Neural cell (in vitro differentiated cells): ENCODE measurements at regions not wholly inside any gene's neighbourhood (a gene's known extent, or its start where the extent isn't known, plus 50 kb on each side); places are given as distances from the start of the nearest gene placed in this dataset.
"Not testable (repeated sequence)": the region's sequence is repeated elsewhere in the genome, so short reads cannot be mapped to it uniquely, and the experiment has no call there.

Experiments
- H2AFZ ChIP-seq: fragments of 200-600, 300-800 bp; sonication (generic), shearing (Covaris generic); 2 replicates; pipeline ENCODE4 v1.6.0; 2014; ENCODE audit warnings: low read depth, mild to moderate bottlenecking, antibody characterized with exemption, low read length, moderate library complexity
- H3F3A ChIP-seq: fragments of 200-600 bp; shearing (Covaris generic); 2 replicates; pipeline ENCODE4 v1.6.1; 2016; ENCODE audit warnings: mild to moderate bottlenecking, moderate library complexity, mixed read lengths, antibody characterized with exemption, low read length; ENCODE audit not compliant: insufficient read depth, poor library complexity, severe bottlenecking
- H3K27ac ChIP-seq: fragments of 200-600, 300-800 bp; sonication (generic), shearing (Covaris generic); 2 replicates; pipeline ENCODE4 v1.5.1; 2014; ENCODE audit warnings: mild to moderate bottlenecking, low read length, moderate library complexity
- H3K27me3 ChIP-seq: fragments of 300-800, 200-600 bp; sonication (generic), shearing (Covaris generic); 2 replicates; pipeline ENCODE4 v1.6.0; 2014; ENCODE audit warnings: mild to moderate bottlenecking, low read depth, low read length, moderate library complexity; ENCODE audit not compliant: insufficient read depth
- H3K36me3 ChIP-seq: fragments of 300-800, 200-600 bp; sonication (generic), shearing (Covaris generic); 2 replicates; pipeline ENCODE4 v1.5.1; 2014; ENCODE audit warnings: mild to moderate bottlenecking, antibody characterized with exemption, low read length, moderate library complexity; ENCODE audit not compliant: insufficient read depth
- H3K4me2 ChIP-seq: fragments of 300-800, 200-600 bp; sonication (generic), shearing (Covaris generic); 2 replicates; pipeline ENCODE4 v1.6.0; 2014; ENCODE audit warnings: mild to moderate bottlenecking, low read length
- H3K4me3 ChIP-seq: fragments of 300-800, 200-600 bp; sonication (generic), shearing (Covaris generic); 2 replicates; pipeline ENCODE4 v1.5.1; 2014; ENCODE audit warnings: mild to moderate bottlenecking, low read length, moderate library complexity
- H3K79me2 ChIP-seq: fragments of 200-600 bp; shearing (Covaris generic); replicated peaks from 2 replicates; pipeline ENCODE4 v1.6.0; 2014; ENCODE audit warnings: mild to moderate bottlenecking, low read length, moderate library complexity; ENCODE audit not compliant: insufficient read depth
- H3K9ac ChIP-seq: fragments of 300-800, 200-600 bp; sonication (generic), shearing (Covaris generic); 2 replicates; pipeline ENCODE4 v1.6.1; 2016; ENCODE audit warnings: mild to moderate bottlenecking, low read length, mixed read lengths
- H3K9me2 ChIP-seq: fragments of 200-600 bp; shearing (Covaris generic); 2 replicates; pipeline ENCODE4 v1.6.1; 2016; ENCODE audit warnings: mild to moderate bottlenecking, low read length, mixed read lengths; ENCODE audit not compliant: insufficient read depth
- H3K9me3 ChIP-seq: fragments of 200-600, 300-800 bp; sonication (generic), shearing (Covaris generic); 2 replicates; pipeline ENCODE4 v1.6.1; 2016; ENCODE audit warnings: mild to moderate bottlenecking, mixed run types, low read length, moderate library complexity, mixed read lengths
- H4K20me1 ChIP-seq: fragments of 200-600 bp; shearing (Covaris generic); 2 replicates; pipeline ENCODE4 v1.6.1; 2016; ENCODE audit warnings: mild to moderate bottlenecking, mixed run types; ENCODE audit not compliant: insufficient read depth

DNA sequence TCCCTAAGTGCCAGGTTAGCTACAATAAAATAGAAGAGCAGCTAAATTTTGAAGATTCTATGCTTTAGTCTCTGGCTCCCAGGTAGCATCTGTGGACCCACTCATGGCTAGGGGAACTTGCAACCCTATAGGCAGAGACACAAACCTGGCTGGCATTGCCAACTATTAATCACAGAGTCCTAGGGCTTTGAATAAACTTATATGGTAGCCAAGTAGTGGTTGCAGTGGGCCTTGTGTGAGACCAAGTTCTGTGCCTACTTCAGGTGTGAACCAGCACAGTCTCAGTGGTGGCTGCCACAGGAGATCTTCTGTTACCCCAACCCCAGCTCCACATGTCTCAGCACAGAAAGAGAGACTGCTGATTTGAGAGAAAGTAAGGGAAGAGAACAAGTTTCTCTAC, 62.9 kb upstream of the ZNG1F start:
- H3K9ac ChIP-seq, H3F3A ChIP-seq, H3K79me2 ChIP-seq, H3K36me3 ChIP-seq, H3K27me3 ChIP-seq, H3K4me3 ChIP-seq, H4K20me1 ChIP-seq, H3K4me2 ChIP-seq, H2AFZ ChIP-seq, H3K9me3 ChIP-seq, H3K9me2 ChIP-seq, H3K27ac ChIP-seq: not testable (repeated sequence)

DNA sequence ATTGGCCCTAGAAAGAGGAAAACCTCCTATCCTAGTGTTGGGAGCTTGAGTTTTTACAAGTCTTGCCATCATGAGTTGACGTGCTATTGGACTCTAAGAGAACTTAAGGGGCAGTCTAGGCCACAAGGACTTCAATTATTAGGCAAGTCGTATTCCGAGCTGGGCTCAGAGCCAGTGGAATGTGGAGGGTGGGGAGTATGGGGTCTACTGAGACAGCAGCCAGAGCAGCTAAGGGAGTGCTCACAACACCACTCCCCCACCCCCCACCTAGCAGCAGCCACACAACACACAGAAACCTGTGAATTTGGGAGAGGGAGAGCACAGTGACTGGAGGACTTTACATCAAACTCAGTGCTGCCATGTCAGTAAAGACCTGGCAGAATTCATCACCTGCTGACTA, 62.0 kb upstream of the ZNG1F start:
- not testable (repeated sequence) for H3K4me2 ChIP-seq, H3K27me3 ChIP-seq, H3K27ac ChIP-seq, H3K9ac ChIP-seq, H3K9me3 ChIP-seq, H3K36me3 ChIP-seq, H3K79me2 ChIP-seq, H3K9me2 ChIP-seq, H3K4me3 ChIP-seq, H2AFZ ChIP-seq, H3F3A ChIP-seq, H4K20me1 ChIP-seq

DNA sequence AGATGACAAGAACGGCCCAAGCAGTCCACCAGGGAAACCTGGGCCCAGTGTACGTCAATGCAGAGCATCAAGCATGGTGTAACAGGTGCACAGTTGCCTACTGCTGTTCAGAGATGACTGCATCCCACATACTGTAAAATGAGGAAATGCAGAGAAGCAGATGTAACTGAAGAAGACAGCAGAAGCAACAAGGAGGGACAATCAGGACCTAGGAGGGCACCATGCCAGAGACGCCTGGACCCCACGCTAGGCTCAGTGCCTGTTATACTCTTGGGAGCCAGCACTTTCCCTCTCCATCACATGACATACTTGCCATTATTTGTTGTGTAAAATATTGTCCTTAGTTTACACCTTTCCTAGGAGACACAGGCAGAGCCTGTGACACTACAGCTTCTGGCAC, 57.6 kb upstream of the ZNG1F start:
- H3K27me3 ChIP-seq, H3K27ac ChIP-seq, H3K9me2 ChIP-seq, H3K4me3 ChIP-seq, H2AFZ ChIP-seq, H3K79me2 ChIP-seq, H3K4me2 ChIP-seq, H3K9ac ChIP-seq, H3K9me3 ChIP-seq, H4K20me1 ChIP-seq, H3F3A ChIP-seq, H3K36me3 ChIP-seq: not testable (repeated sequence)
